OCI-LY3 (cell line): ENCODE measurements at regions not wholly inside any gene's neighbourhood (a gene's known extent, or its start where the extent isn't known, plus 50 kb on each side); places are given as distances from the start of the nearest gene placed in this dataset.

Experiments used
- CTCF ChIP-seq: fragments of 200-600, 300-600 bp; sonication (generic); IDR thresholded peaks from 2 replicates; pipeline ENCODE4 v1.5.1; 2014; ENCODE audit warnings: antibody characterized with exemption, low read length, low read depth
- EZH2phosphoT487 ChIP-seq: fragments of 200-600 bp; shearing (Covaris generic); IDR thresholded peaks from 2 replicates; pipeline ENCODE4 v1.6.1; 2018; ENCODE audit warnings: antibody characterized with exemption, mixed run types, low read depth

- no peak for TF ChIP-seq EZH2phosphoT487
- TF ChIP-seq CTCF, result no peak
Observed at GRCh38 chr7:45443263-45443662, 130.9 kb upstream of the ADCY1 start.
